ENCODE measurements at regions not wholly inside any gene's neighbourhood (a gene's known extent, or its start where the extent isn't known, plus 50 kb on each side); places are given as distances from the start of the nearest gene placed in this dataset.

- TF ChIP-seq CTCF (conservative IDR thresholded peaks at IDR 0.05) = no peak
- TF ChIP-seq EZH2 (IDR thresholded peaks at IDR 0.05; ENCODE audit: low read depth) = no peak
Observed at GRCh38 chr10:9188022-9188810, 1133.7 kb downstream of the GATA3 start.
